NCI-H82 (cell line): ENCODE measurements at regions not wholly inside any gene's neighbourhood (a gene's known extent, or its start where the extent isn't known, plus 50 kb on each side); places are given as distances from the start of the nearest gene placed in this dataset.
"Not testable (repeated sequence)": the region's sequence is repeated elsewhere in the genome, so short reads cannot be mapped to it uniquely, and the experiment has no call there.

Source experiments
- DNase-seq: peaks from one replicate; lab custom pipeline; 2025; lab: John Stamatoyannopoulos, UW

GRCh38 chr18:5720132-5720531, 175.2 kb downstream of the TMEM200C start:
- DNase-seq: no peak

- no peak for DNase-seq
These were observed 173.5 kb upstream of the EPB41L3 start for GRCh38 chr18:5717256-5717655.

GRCh38 chr18:5710676-5711075, 166.9 kb upstream of the EPB41L3 start:
- DNase-seq: no peak

GRCh38 chr18:5710235-5710634, 166.4 kb upstream of the EPB41L3 start:
- DNase-seq: no peak

- no peak for DNase-seq
These were observed 165.8 kb upstream of the EPB41L3 start for GRCh38 chr18:5709476-5710095.

- no peak for DNase-seq
These were observed 163.8 kb upstream of the EPB41L3 start for GRCh38 chr18:5707586-5707985.

- no peak for DNase-seq
These were observed 161.6 kb upstream of the EPB41L3 start for GRCh38 chr18:5705393-5705792.

GRCh38 chr18:5704847-5705246, 161.1 kb upstream of the EPB41L3 start:
- no peak for DNase-seq

- not testable (repeated sequence) for DNase-seq
These were observed 158.2 kb upstream of the EPB41L3 start for GRCh38 chr18:5702016-5702415.

- no peak for DNase-seq
These were observed 150.0 kb upstream of the EPB41L3 start for GRCh38 chr18:5693699-5694294.

- DNase-seq: no peak
These were observed 135.1 kb upstream of the EPB41L3 start for GRCh38 chr18:5678779-5679406.

GRCh38 chr18:5678278-5678677, 134.5 kb upstream of the EPB41L3 start:
- DNase-seq: no peak

- no peak for DNase-seq
These were observed 129.8 kb upstream of the EPB41L3 start for GRCh38 chr18:5673616-5674015.

GRCh38 chr18:5669585-5669984, 125.8 kb upstream of the EPB41L3 start:
- no peak for DNase-seq

GRCh38 chr18:5668087-5668715, 124.4 kb upstream of the EPB41L3 start:
- no peak for DNase-seq

GRCh38 chr18:5667356-5667755, 123.6 kb upstream of the EPB41L3 start:
- no peak for DNase-seq

- DNase-seq: no peak
These were observed 118.8 kb upstream of the EPB41L3 start for GRCh38 chr18:5662586-5663090.

GRCh38 chr18:5661179-5661578, 117.4 kb upstream of the EPB41L3 start:
- no peak for DNase-seq

- DNase-seq: no peak
These were observed 110.0 kb upstream of the EPB41L3 start for GRCh38 chr18:5653802-5654201.

GRCh38 chr18:5651736-5652135, 107.9 kb upstream of the EPB41L3 start:
- DNase-seq: no peak

GRCh38 chr18:5649439-5649838, 105.6 kb upstream of the EPB41L3 start:
- no peak for DNase-seq

GRCh38 chr18:5646739-5647138, 102.9 kb upstream of the EPB41L3 start:
- no peak for DNase-seq

GRCh38 chr18:5643288-5643687, 99.5 kb upstream of the EPB41L3 start:
- DNase-seq: no peak
